DND-41 (cell line): ENCODE measurements at regions not wholly inside any gene's neighbourhood (a gene's known extent, or its start where the extent isn't known, plus 50 kb on each side); places are given as distances from the start of the nearest gene placed in this dataset.

Experiments
- ATAC-seq: fragments of 200-7000 bp; cut with Tn5 transposase; 3 replicates; pipeline ENCODE4 v1.9.1; 2021; ENCODE audit warnings: low read depth; ENCODE audit not compliant: insufficient read depth
- DNase-seq: peaks from one replicate; pipeline ENCODE4 v3.0.0-alpha.2; 2020
- H2AFZ ChIP-seq: 2 replicates; pipeline ENCODE4 v1.6.0; 2012; ENCODE audit warnings: low read depth, low read length
- H3K27ac ChIP-seq: 2 replicates; pipeline ENCODE4 v1.5.1; 2012; ENCODE audit warnings: low read length, inconsistent platforms
- H3K27me3 ChIP-seq: fragments of 200-600 bp; sonication (generic); 2 replicates; pipeline ENCODE4 v1.6.0; 2012; ENCODE audit warnings: low read length, mild to moderate bottlenecking, inconsistent platforms; ENCODE audit not compliant: insufficient read depth, poor library complexity
- H3K36me3 ChIP-seq: 2 replicates; pipeline ENCODE4 v1.5.1; 2012; ENCODE audit warnings: low read length, inconsistent platforms; ENCODE audit not compliant: insufficient read depth
- H3K4me1 ChIP-seq: 2 replicates; pipeline ENCODE4 v1.5.1; 2012; ENCODE audit warnings: mild to moderate bottlenecking, low read length; ENCODE audit not compliant: insufficient read depth
- H3K4me2 ChIP-seq: 2 replicates; pipeline ENCODE4 v1.6.0; 2012; ENCODE audit warnings: mild to moderate bottlenecking, moderate library complexity, low read length, inconsistent platforms; ENCODE audit not compliant: insufficient read depth
- H3K4me3 ChIP-seq, 2 experiments: fragments of 200-600 bp in 1 of 2; shearing (Covaris generic) in 1 of 2; 2 replicates each; pipeline ENCODE4 v1.5.1; 2012 to 2016; ENCODE audit warnings: inconsistent platforms in 2 of 2, low read length in 2 of 2, mild to moderate bottlenecking in 2 of 2, low read depth in 1 of 2, moderate library complexity in 1 of 2
- H3K79me2 ChIP-seq: 2 replicates; pipeline ENCODE4 v1.6.0; 2012; ENCODE audit warnings: low read length, inconsistent platforms; ENCODE audit not compliant: insufficient read depth
- H3K9ac ChIP-seq: 2 replicates; pipeline ENCODE4 v1.6.0; 2012; ENCODE audit warnings: low read depth, mild to moderate bottlenecking, inconsistent platforms, low read length, moderate library complexity
- H3K9me3 ChIP-seq: 2 replicates; pipeline ENCODE4 v1.5.1; 2012; ENCODE audit warnings: low read length, moderate library complexity, mild to moderate bottlenecking, inconsistent platforms; ENCODE audit not compliant: insufficient read depth, severe bottlenecking
- H4K20me1 ChIP-seq: 2 replicates; pipeline ENCODE4 v1.6.0; 2012; ENCODE audit warnings: low read length; ENCODE audit not compliant: insufficient read depth
- EZH2 ChIP-seq: IDR thresholded peaks from 3 replicates; pipeline ENCODE4 v1.6.1; 2012; ENCODE audit warnings: borderline replicate concordance, low read depth, mild to moderate bottlenecking, moderate library complexity, low read length, inconsistent platforms; ENCODE audit not compliant: severe bottlenecking
- TF ChIP-seq, protein P1 (sequence below): IDR thresholded peaks from 2 replicates; pipeline ENCODE4 v1.5.1; 2012; ENCODE audit warnings: borderline replicate concordance, low read length, moderate library complexity, mild to moderate bottlenecking; ENCODE audit not compliant: poor library complexity, severe bottlenecking; ENCODE audit errors: extremely low read depth

DNA sequence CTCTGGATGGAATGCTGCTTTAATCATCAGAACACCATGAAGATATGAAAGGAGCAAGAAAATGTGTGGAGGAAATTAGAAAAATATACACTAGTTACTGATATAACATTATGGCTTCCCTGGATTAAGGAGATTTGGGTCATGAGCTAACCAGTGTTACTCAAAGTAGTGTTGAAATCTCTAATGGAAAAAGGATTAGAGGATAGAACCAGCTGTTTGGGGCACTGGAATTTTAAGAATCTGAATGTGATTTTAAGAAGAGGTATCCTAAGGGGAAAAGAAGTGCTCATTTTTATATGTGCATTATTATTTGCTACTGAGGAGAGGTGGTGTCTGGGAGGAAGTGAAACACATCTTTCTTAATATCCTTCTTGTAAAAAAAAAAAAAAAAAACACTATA, 164.1 kb upstream of the PPARGC1A start:
- H3K4me2 ChIP-seq, result no peak overlapping the region
- DNase-seq, result no peak

DNA sequence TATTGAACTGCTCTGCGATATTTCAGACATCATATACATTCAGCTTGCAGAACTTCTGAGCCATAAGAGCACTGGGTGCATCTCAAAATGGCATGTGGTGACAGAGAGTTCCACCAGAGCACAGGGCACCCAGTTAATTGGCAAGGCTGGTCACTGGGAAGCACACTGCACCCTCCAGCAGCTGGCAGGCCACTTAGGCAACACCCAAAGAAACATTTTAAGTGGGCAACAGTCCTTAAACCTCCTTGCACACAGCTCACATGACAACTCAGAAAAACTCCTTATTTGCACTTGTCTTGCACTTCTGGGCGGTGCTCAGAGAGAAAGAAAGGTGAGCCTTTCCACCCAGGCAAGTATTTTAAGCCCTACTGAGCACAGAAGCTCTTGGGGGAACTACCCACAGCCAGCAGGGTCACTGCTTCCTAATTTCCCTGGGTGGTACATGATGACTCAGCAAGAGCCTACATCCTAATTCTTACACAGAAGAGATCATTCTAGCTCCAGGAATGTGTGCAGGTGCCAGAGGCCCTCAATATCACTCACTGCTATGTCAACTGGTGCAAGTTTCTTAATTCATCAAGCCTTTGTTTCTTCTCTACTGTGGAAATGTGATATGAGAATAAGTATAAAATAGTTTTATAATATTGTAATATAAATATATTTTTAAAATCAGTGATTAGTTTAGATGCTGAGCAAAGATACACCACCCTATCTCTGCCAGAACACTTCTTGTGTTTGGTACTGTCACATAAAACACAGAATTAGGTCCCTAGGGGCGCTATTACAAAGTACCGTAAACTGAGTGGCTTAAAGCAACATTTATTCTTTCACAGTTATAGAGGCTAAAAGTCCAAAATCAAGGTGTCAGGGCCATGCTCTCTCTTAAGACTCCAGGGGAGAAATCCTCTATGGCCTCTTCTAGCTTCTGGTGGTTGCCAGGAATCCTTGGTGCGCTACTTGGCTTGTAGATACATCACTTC, 155.1 kb upstream of the PPARGC1A start:
- Histone ChIP-seq H3K4me3 (no peak overlapping the region), H3K4me2 (no peak overlapping the region), H3K79me2 (no peaks in the 10 kb centered on the region), H2AFZ (no peak overlapping the region), H3K36me3 (no peaks in the 10 kb centered on the region), H3K27me3 (no peaks in the 10 kb centered on the region), H3K9ac (no peak overlapping the region), H3K27ac (no peak overlapping the region), H3K4me1 (no peaks in the 10 kb centered on the region), H4K20me1 (no peaks in the 10 kb centered on the region), H3K9me3 (no peaks in the 10 kb centered on the region)
- ATAC-seq (no peak), DNase-seq (no peak)
- TF ChIP-seq, protein P1, sequence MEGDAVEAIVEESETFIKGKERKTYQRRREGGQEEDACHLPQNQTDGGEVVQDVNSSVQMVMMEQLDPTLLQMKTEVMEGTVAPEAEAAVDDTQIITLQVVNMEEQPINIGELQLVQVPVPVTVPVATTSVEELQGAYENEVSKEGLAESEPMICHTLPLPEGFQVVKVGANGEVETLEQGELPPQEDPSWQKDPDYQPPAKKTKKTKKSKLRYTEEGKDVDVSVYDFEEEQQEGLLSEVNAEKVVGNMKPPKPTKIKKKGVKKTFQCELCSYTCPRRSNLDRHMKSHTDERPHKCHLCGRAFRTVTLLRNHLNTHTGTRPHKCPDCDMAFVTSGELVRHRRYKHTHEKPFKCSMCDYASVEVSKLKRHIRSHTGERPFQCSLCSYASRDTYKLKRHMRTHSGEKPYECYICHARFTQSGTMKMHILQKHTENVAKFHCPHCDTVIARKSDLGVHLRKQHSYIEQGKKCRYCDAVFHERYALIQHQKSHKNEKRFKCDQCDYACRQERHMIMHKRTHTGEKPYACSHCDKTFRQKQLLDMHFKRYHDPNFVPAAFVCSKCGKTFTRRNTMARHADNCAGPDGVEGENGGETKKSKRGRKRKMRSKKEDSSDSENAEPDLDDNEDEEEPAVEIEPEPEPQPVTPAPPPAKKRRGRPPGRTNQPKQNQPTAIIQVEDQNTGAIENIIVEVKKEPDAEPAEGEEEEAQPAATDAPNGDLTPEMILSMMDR, result no peak
- TF ChIP-seq EZH2, result no peak

More for the DNA sequence above, 164.1 kb upstream of the PPARGC1A start:
- no peak for TF ChIP-seq EZH2
- TF ChIP-seq, protein P1, result no peak
- no peak overlapping the region for H3K4me3 ChIP-seq
- H3K27ac ChIP-seq, result no peak overlapping the region
- H2AFZ ChIP-seq, result no peak overlapping the region
- H4K20me1 ChIP-seq, result no peaks in the 10 kb centered on the region
- no peaks in the 10 kb centered on the region for H3K9me3 ChIP-seq
- H3K4me1 ChIP-seq, result no peaks in the 10 kb centered on the region
- H3K9ac ChIP-seq, result no peak overlapping the region
- no peaks in the 10 kb centered on the region for H3K36me3 ChIP-seq
- ATAC-seq, result no peak
- no peaks in the 10 kb centered on the region for H3K79me2 ChIP-seq
- no peaks in the 10 kb centered on the region for H3K27me3 ChIP-seq

DNA sequence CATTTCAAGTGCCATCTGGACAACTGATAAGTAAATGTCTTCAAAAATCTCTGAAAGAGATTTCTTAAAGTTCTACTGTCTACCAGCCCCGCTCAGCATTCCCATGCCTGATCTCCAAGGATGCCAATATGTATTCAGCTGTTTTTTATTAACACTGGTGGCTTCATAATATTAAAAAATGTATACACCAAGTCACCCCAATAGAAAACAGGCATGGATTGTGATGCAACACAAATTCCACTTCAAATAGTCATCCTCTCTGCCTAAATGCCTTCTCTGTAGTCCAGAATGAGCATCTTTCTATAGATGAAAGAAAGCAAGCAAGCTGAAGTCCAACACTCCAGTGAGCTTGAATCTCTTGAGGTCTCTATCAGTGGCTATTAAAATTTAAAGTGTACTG, 152.2 kb upstream of the PPARGC1A start:
- H4K20me1 ChIP-seq, result no peaks in the 10 kb centered on the region
- H3K27ac ChIP-seq, result no peak overlapping the region
- no peak overlapping the region for H2AFZ ChIP-seq
- H3K9ac ChIP-seq, result no peak overlapping the region
- H3K36me3 ChIP-seq, result no peaks in the 10 kb centered on the region
- H3K4me3 ChIP-seq, result no peak overlapping the region
- H3K4me1 ChIP-seq, result no peaks in the 10 kb centered on the region
- no peak for DNase-seq
- no peak for TF ChIP-seq EZH2
- TF ChIP-seq, protein P1, result no peak
- H3K9me3 ChIP-seq, result no peaks in the 10 kb centered on the region
- no peak overlapping the region for H3K4me2 ChIP-seq
- no peaks in the 10 kb centered on the region for H3K79me2 ChIP-seq
- H3K27me3 ChIP-seq, result no peaks in the 10 kb centered on the region
- no peak for ATAC-seq
